GM12874 (cell line): ENCODE measurements at regions not wholly inside any gene's neighbourhood (a gene's known extent, or its start where the extent isn't known, plus 50 kb on each side); places are given as distances from the start of the nearest gene placed in this dataset.

ENCODE experiments used
- TF ChIP-seq, protein P1 (sequence below): IDR thresholded peaks from 2 replicates; pipeline ENCODE4 v1.5.1; 2011; ENCODE audit warnings: low read depth, mild to moderate bottlenecking, control low read depth, low read length, moderate library complexity; ENCODE audit not compliant: insufficient read depth

DNA sequence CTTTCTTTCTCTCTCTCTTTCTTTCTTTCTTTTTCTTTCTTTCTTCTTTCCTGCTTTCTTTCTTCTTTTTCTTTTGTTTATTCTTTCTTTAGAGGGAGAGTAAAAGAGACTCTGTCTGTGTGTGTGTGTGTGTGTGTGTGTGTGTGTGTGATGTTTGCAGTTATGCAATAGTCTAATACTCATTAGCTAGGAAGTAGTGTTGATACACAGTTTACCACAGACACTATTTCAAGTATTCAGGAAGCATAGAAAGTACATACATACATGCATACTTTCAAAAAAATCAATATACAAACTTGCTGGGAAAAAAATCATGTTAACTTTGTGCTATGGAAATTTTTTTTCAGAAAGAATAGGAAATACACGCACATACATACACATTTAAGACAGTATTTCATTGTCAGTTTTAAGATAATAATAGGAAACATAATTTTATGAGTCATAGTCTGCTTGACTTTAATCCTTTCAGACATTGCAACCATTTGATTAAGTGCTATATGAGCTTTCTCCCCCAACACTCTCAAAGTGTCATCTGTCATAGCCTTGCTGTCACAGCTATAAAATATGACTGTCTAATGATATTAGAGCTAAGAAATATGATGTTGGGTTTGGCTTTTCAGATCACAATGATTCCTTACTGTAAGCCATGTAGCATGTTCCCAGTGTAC, 74.9 kb upstream of the EPHA3 start:
- TF ChIP-seq, protein P1, sequence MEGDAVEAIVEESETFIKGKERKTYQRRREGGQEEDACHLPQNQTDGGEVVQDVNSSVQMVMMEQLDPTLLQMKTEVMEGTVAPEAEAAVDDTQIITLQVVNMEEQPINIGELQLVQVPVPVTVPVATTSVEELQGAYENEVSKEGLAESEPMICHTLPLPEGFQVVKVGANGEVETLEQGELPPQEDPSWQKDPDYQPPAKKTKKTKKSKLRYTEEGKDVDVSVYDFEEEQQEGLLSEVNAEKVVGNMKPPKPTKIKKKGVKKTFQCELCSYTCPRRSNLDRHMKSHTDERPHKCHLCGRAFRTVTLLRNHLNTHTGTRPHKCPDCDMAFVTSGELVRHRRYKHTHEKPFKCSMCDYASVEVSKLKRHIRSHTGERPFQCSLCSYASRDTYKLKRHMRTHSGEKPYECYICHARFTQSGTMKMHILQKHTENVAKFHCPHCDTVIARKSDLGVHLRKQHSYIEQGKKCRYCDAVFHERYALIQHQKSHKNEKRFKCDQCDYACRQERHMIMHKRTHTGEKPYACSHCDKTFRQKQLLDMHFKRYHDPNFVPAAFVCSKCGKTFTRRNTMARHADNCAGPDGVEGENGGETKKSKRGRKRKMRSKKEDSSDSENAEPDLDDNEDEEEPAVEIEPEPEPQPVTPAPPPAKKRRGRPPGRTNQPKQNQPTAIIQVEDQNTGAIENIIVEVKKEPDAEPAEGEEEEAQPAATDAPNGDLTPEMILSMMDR, result no peak

DNA sequence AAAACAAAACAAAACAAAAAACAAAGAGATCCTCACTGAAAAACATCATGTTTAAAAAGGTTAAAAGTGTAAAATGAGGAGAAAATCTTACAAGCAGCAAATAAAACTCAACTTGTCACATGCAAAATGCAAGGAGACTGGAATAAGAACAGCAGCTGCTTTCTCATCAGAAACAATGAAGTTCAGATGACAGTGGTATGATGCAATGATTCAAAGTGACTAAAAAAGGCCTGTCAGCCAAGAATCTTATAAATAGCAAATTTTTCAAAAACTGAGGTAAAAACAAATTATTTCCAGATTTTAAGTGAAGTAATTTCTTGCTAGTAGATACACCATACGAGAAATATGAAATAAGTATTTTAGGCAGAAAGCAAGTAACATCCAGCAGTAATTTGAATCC, 68.6 kb upstream of the EPHA3 start:
- TF ChIP-seq, protein P1, result no peak

DNA sequence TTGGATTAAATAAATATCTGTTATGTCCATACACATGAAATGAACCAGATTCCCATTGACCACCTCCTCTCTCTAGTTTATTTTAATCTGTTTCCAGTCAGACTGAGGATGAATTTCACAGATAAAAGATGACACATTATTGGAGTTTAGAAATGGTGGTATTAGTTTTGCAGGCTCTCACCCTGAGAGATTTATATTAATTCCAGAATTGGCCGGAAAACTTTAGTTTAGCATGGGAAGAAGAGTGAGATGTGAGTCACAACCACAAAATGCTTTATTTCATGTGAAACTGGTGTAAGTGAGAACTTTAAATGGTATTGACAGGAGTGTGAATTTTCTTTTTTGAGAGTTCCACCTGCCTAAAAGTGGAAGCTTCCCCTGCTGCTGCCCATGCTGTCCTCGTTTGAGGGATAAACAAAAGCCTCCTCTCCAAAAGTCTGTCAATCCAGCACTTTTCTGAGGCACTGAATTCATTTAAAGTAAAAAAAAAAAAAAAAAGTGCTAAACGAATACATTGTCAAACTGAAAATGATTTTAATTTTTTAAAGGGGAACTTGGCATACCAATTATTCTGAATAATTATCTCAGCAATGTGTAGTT, 65.1 kb upstream of the EPHA3 start:
- TF ChIP-seq, protein P1, result no peak

DNA sequence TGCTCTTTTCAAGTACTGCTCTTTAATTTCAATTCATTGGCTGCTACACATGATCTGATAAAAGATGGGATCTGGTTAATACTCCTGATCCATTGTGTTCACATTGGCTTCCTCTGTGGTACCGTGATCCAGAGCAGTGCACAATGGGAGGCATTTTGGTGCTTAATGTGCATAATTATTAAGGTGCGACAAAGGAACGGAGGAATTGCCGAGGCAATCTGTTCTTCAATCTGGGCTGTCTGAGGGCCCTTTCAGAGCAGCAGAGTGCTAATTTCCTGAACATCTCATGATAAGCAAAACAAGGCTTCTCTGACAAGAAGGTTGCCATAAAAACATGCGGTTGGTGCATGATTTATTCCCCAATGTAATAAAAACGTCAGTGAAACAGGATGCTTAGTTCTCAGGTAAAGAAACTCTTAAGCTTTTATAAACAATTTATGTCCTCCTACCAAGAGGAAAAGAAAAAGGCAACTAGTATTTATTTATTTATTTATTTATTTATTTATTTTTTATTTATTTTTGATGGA, 64.0 kb upstream of the EPHA3 start:
- TF ChIP-seq, protein P1, result no peak

DNA sequence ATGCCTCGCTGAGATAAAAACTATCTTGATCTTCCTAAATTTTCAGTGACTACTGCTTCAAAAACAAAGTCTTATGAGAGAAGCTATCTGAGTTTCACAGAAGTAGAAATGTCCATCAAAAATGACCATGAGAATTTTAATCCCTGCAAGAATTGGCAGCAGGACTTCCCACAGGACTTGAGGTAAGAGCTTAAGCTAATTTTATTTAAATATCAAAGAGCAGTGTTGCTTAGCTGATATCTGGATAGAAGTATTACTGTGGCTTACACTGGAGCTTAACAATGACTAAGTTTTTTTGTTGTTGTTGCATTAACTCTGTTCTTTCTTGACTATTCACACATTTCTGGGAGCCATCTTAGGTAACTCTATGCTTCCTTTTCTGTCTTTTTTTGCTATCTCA, 60.8 kb upstream of the EPHA3 start:
- TF ChIP-seq, protein P1, result no peak

DNA sequence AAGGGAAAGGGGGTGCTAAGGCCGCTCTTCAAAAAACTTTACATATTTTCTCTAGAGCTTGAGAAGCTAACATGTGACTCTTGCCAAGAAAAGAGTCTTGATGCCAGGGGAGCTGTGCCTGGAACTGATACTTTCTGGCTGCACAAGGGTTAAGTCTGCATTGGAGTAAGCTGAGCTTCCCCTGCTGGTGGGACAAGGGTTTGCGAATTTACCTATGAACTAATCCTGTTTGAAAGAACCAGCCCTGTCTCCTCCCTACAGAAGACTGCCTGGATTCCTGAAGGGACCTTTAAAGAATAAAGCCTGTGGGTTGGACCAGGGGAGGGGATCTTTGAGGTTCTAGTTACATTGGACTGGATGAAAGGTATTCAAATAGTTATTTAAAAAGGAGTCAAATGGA, 58.3 kb upstream of the EPHA3 start:
- TF ChIP-seq, protein P1, result 0 out of 2 replicates have a peak, but pooled peaks have one; percentile 8

DNA sequence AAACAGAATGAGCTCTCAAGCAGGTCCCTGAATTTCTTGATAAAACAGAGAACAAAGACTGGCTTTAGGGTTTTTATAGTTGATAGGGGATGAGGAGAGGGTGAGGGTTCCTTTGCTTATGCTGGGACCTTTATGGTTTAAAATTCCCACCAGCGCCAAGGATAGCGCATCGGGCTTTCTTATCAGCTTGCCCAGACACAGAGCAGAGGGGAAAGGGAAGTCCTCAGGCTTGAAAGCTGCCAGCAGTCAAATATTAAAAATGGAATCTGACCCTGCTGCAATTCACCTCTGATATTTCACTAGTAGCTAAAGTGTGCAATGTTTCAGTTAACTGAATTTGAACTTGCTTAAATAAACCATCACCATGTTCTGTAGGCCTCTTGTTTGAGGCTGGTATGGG, 55.0 kb upstream of the EPHA3 start:
- TF ChIP-seq, protein P1, result no peak
